CD4-positive, alpha-beta T cell (primary cell): ENCODE measurements at regions not wholly inside any gene's neighbourhood (a gene's known extent, or its start where the extent isn't known, plus 50 kb on each side); places are given as distances from the start of the nearest gene placed in this dataset.

Source experiments
- ATAC-seq: fragments of 200-7000 bp; cut with Tn5 transposase; one replicate; pipeline ENCODE4 v1.10.0; 2022; ENCODE audit warnings: mild to moderate bottlenecking; ENCODE audit not compliant: poor library complexity
- CTCF ChIA-PET: fragments of 350-600 bp; sonication (Branson Sonifier 250); formaldehyde crosslinking; loops from one replicate; lab custom pipeline; 2021; ENCODE audit warnings: antibody characterized with exemption, inconsistent platforms; lab: Charles Lee
- POLR2A ChIA-PET: fragments of 350-600 bp; sonication (Branson Sonifier 250); formaldehyde crosslinking; loops from one replicate; lab custom pipeline; 2021; ENCODE audit warnings: antibody characterized with exemption, inconsistent platforms; lab: Charles Lee
- DNase-seq, 14 experiments: peaks; one replicate each; pipeline ENCODE4 v3.0.0-alpha.2; 2013 to 2020; ENCODE audit warnings: mixed read lengths in 2 of 14
- H3K27ac ChIP-seq, 2 donors: one replicate each; pipeline versions ENCODE4 v1.5.1 to v1.7.0; 2013; ENCODE audit warnings: low read length in 2 of 2, low read depth in 1 of 2, mild to moderate bottlenecking in 1 of 2
- H3K27me3 ChIP-seq, 2 experiments: 1 replicate in 1 of 2; 2 replicates in 1 of 2; pipeline versions ENCODE4 v1.6.1 to v1.7.0; 2013; ENCODE audit warnings: low read length in 2 of 2, control low read depth in 1 of 2, mild to moderate bottlenecking in 1 of 2, moderate library complexity in 1 of 2; ENCODE audit not compliant: insufficient read depth in 2 of 2, control insufficient read depth in 1 of 2
- H3K36me3 ChIP-seq: one replicate; pipeline ENCODE4 v1.6.1; 2013; ENCODE audit warnings: low read length, control low read depth; ENCODE audit not compliant: insufficient read depth
- H3K4me1 ChIP-seq: one replicate; pipeline ENCODE4 v1.6.1; 2013; ENCODE audit warnings: low read length, control low read depth; ENCODE audit not compliant: insufficient read depth
- H3K4me3 ChIP-seq: one replicate; pipeline ENCODE4 v1.5.1; 2013; ENCODE audit warnings: mild to moderate bottlenecking, low read length, moderate library complexity
- H3K9me3 ChIP-seq, 2 experiments: 1 replicate in 1 of 2; 2 replicates in 1 of 2; pipeline versions ENCODE4 v1.6.1 to v1.7.0; 2013; ENCODE audit warnings: low read length in 2 of 2, mild to moderate bottlenecking in 2 of 2, control low read depth in 1 of 2, moderate library complexity in 1 of 2; ENCODE audit not compliant: control insufficient read depth in 1 of 2, insufficient read depth in 1 of 2
- H3K27ac Mint-ChIP-seq: one replicate; pipeline ENCODE4 v1.8.0; 2020; ENCODE audit warnings: mixed read lengths
- H3K27me3 Mint-ChIP-seq: one replicate; pipeline ENCODE4 v1.8.0; 2021; ENCODE audit warnings: mixed read lengths
- H3K36me3 Mint-ChIP-seq: one replicate; pipeline ENCODE4 v1.8.0; 2021; ENCODE audit warnings: low read depth, mixed read lengths
- H3K4me1 Mint-ChIP-seq: one replicate; pipeline ENCODE4 v1.8.0; 2021; ENCODE audit warnings: low read depth, mixed read lengths
- H3K4me3 Mint-ChIP-seq: one replicate; pipeline ENCODE4 v1.8.0; 2020; ENCODE audit warnings: mild to moderate bottlenecking, mixed read lengths
- H3K9me3 Mint-ChIP-seq: one replicate; pipeline ENCODE4 v1.8.0; 2020; ENCODE audit warnings: mixed read lengths
- intact Hi-C, 2 experiments: fragments of 100-400 bp; cut with DNase I in 1 of 2; cut with micrococcal nuclease in 1 of 2; formaldehyde crosslinking; loops; one replicate each; pipeline versions ENCODE4 v1.15.1 to v1.9.0; 2023 to 2025; cut with DNase I, micrococcal nuclease
- TF ChIP-seq, protein P1 (sequence below): fragments of 200-600 bp; IDR thresholded peaks from one replicate; pipeline ENCODE4 v1.8.0; 2022; ENCODE audit warnings: antibody characterized with exemption, mild to moderate bottlenecking

- H3K9me3 ChIP-seq, result peaks cover 0 to 9% of the 10 kb centered on the region in 2 experiments
- Mint-ChIP-seq H3K4me1 (no peaks in the 10 kb centered on the region), H3K27me3 (no peaks in the 10 kb centered on the region), H3K9me3 (peaks cover 2% of the 10 kb centered on the region), H3K4me3 (no peak overlapping the region), H3K36me3 (no peaks in the 10 kb centered on the region), H3K27ac (no peak overlapping the region)
- H3K4me3 ChIP-seq, result no peak overlapping the region
- no peaks in the 10 kb centered on the region for H3K36me3 ChIP-seq
- intact Hi-C loops, result no loop called here
- no peak for ATAC-seq
- ChIA-PET CTCF (interaction anchor here (0.7 kb wide), 1 partner anchor 107 kb away, joined by 3 read pairs; no protein-coding TSS in a partner anchor), POLR2A (no interaction called here)
- H3K27me3 ChIP-seq, result no peaks in the 10 kb centered on the region
- H3K4me1 ChIP-seq, result no peaks in the 10 kb centered on the region
- TF ChIP-seq, protein P1, sequence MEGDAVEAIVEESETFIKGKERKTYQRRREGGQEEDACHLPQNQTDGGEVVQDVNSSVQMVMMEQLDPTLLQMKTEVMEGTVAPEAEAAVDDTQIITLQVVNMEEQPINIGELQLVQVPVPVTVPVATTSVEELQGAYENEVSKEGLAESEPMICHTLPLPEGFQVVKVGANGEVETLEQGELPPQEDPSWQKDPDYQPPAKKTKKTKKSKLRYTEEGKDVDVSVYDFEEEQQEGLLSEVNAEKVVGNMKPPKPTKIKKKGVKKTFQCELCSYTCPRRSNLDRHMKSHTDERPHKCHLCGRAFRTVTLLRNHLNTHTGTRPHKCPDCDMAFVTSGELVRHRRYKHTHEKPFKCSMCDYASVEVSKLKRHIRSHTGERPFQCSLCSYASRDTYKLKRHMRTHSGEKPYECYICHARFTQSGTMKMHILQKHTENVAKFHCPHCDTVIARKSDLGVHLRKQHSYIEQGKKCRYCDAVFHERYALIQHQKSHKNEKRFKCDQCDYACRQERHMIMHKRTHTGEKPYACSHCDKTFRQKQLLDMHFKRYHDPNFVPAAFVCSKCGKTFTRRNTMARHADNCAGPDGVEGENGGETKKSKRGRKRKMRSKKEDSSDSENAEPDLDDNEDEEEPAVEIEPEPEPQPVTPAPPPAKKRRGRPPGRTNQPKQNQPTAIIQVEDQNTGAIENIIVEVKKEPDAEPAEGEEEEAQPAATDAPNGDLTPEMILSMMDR, result no peak
- no peak for DNase-seq
- no peak overlapping the region for H3K27ac ChIP-seq
Observed at GRCh38 chr1:218643281-218643680, 298.1 kb downstream of the TGFB2 start.

DNA sequence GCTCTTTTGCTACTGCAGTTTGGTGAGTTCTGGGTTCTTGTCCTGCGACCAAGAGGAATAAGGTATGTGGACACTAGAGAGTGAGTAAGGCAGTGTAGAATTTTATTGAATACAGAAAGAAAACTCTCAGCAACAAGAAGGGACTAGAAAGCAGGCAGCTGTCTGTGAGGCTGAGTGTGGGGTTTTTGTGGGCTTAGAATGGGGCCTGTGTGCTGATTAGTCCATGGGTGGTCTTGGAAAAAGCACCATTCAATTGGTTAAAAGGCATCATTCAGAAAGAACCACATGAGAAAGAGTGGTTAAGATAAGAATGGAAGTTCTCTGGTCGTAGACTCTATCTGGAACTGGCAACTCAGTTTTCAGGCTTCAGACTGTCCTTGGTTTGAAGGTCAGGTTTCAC, 298.8 kb downstream of the TGFB2 start:
- no peaks in the 10 kb centered on the region for H3K36me3 ChIP-seq
- Mint-ChIP-seq H3K4me3 (no peak overlapping the region), H3K4me1 (no peaks in the 10 kb centered on the region), H3K36me3 (no peaks in the 10 kb centered on the region), H3K9me3 (peaks cover 2% of the 10 kb centered on the region), H3K27ac (no peak overlapping the region), H3K27me3 (no peaks in the 10 kb centered on the region)
- H3K27ac ChIP-seq, result no peak overlapping the region
- ChIA-PET POLR2A (no interaction called here), CTCF (no interaction called here)
- H3K4me3 ChIP-seq, result no peak overlapping the region
- H3K27me3 ChIP-seq, result no peaks in the 10 kb centered on the region
- H3K4me1 ChIP-seq, result no peaks in the 10 kb centered on the region
- H3K9me3 ChIP-seq, result peaks cover 0 to 9% of the 10 kb centered on the region in 2 experiments
- intact Hi-C loops, result no loop called here
- TF ChIP-seq, protein P1, result no peak
- no peak for DNase-seq
- no peak for ATAC-seq

DNA sequence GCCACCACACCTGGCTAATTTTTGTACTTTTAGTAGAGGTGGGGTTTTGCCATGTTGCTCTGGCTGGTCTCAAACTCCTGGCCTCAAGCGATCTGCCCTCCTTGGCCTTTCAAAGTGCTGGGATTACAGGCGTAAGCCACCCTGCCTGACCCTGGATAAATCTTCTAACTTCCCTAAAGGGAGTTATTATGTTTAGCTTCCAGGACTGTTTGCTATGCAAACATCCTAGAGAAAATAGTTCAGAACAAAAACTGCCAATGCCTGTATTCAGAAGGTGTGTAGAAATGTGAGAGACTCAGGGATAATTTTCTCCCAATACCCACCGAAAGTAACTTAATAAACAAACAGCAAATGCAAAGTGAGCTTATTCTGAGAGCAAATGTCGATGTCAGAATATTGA, 301.2 kb downstream of the TGFB2 start:
- TF ChIP-seq, protein P1, result no peak
- Histone ChIP-seq H3K9me3 (peaks cover 0 to 9% of the 10 kb centered on the region in 2 experiments), H3K27ac (no peak overlapping the region), H3K36me3 (no peaks in the 10 kb centered on the region), H3K4me1 (no peaks in the 10 kb centered on the region), H3K27me3 (no peaks in the 10 kb centered on the region), H3K4me3 (no peak overlapping the region)
- DNase-seq (no peak), ATAC-seq (no peak)
- intact Hi-C loops, result no loop called here
- no peaks in the 10 kb centered on the region for H3K27me3 Mint-ChIP-seq
- no peak overlapping the region for H3K27ac Mint-ChIP-seq
- no peaks in the 10 kb centered on the region for H3K4me1 Mint-ChIP-seq
- POLR2A ChIA-PET, result no interaction called here
- CTCF ChIA-PET, result interaction anchor here (1.0 kb wide), 1 partner anchor 10 kb away, joined by 3 read pairs; no protein-coding TSS in a partner anchor
- no peak overlapping the region for H3K4me3 Mint-ChIP-seq
- H3K9me3 Mint-ChIP-seq, result peaks cover 4% of the 10 kb centered on the region
- no peaks in the 10 kb centered on the region for H3K36me3 Mint-ChIP-seq
